ENCODE measurements at regions not wholly inside any gene's neighbourhood (a gene's known extent, or its start where the extent isn't known, plus 50 kb on each side); places are given as distances from the start of the nearest gene placed in this dataset.

GRCh38 chr1:213657013-213657412 is 330.8 kb upstream of the PROX1 start:
- TF ChIP-seq, protein P1, sequence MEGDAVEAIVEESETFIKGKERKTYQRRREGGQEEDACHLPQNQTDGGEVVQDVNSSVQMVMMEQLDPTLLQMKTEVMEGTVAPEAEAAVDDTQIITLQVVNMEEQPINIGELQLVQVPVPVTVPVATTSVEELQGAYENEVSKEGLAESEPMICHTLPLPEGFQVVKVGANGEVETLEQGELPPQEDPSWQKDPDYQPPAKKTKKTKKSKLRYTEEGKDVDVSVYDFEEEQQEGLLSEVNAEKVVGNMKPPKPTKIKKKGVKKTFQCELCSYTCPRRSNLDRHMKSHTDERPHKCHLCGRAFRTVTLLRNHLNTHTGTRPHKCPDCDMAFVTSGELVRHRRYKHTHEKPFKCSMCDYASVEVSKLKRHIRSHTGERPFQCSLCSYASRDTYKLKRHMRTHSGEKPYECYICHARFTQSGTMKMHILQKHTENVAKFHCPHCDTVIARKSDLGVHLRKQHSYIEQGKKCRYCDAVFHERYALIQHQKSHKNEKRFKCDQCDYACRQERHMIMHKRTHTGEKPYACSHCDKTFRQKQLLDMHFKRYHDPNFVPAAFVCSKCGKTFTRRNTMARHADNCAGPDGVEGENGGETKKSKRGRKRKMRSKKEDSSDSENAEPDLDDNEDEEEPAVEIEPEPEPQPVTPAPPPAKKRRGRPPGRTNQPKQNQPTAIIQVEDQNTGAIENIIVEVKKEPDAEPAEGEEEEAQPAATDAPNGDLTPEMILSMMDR (IDR thresholded peaks at IDR 0.05), result no peak
- TF ChIP-seq POLR2AphosphoS5 (IDR thresholded peaks at IDR 0.05), result peak in 1 of 3 donors; percentile 22
